ENCODE measurements at regions not wholly inside any gene's neighbourhood (a gene's known extent, or its start where the extent isn't known, plus 50 kb on each side); places are given as distances from the start of the nearest gene placed in this dataset.
"Not testable (repeated sequence)": the region's sequence is repeated elsewhere in the genome, so short reads cannot be mapped to it uniquely, and the experiment has no call there.

- H3K9ac ChIP-seq (ENCODE audit: insufficient read depth in 1 of 2, low read depth in 2 of 2, low read length in 2 of 2); CTCF ChIA-PET (ENCODE audit: low intra/inter-chr PET ratio); DNase-seq (ENCODE audit: extremely low read depth in 1 of 4, low spot score in 3 of 4); H3K4me3 ChIP-seq; H3K79me2 ChIP-seq (ENCODE audit: control insufficient read depth, insufficient read depth, low read length); H3K36me3 ChIP-seq (ENCODE audit: control insufficient read depth, insufficient read depth, low read length); H3K9me1 ChIP-seq (ENCODE audit: control insufficient read depth, insufficient read depth, low read length); FAIRE-seq; H3K27ac ChIP-seq (ENCODE audit: extremely low read depth, low read depth, low read length); H4K20me1 ChIP-seq (replicated peaks; ENCODE audit: control insufficient read depth, insufficient read depth, low read length); ATAC-seq; BruUV-seq (replicated peaks); intact Hi-C loops (cut with micrococcal nuclease); H3K9me3 ChIP-seq (replicated peaks; ENCODE audit: control insufficient read depth, insufficient read depth, low read depth, low read length); H3K4me2 ChIP-seq (ENCODE audit: insufficient read depth, low read length); in situ Hi-C loops (cut with MboI): not testable (repeated sequence)
- peaks cover 6 to 13% of the 10 kb centered on the region in 2 experiments; a peak in 3 of 5 replicates for H3K4me1 ChIP-seq (replicated peaks in 1 of 2; ENCODE audit: control insufficient read depth in 2 of 2, insufficient read depth in 2 of 2, low read length in 2 of 2)
- peaks cover 0 to 20% of the 10 kb centered on the region in 2 experiments for H3K27me3 ChIP-seq (ENCODE audit: control insufficient read depth in 2 of 2, insufficient read depth in 2 of 2, low read length in 2 of 2)
- TF ChIP-seq BCOR (IDR thresholded peaks at IDR 0.05) (0 out of 2 replicates have a peak, but pooled peaks have one; percentile 51), SMARCA5 (IDR thresholded peaks at IDR 0.05) (0 out of 2 replicates have a peak, but pooled peaks have one; percentile 25), ZNF121 (CRISPR knock-in tag; conservative IDR thresholded peaks at IDR 0.05) (peak; percentile 93)
- H2AFZ ChIP-seq (ENCODE audit: low read depth, low read length), result peak overlapping the region; percentile 7; the same call in 1 of the 2 replicates
- POLR2A ChIA-PET, result interaction anchor here (0.6 kb wide), 1 partner anchor 213 kb away, joined by 3 read pairs; no protein-coding TSS in a partner anchor
Observed at GRCh38 chr6:6830686-6831063, 242.2 kb downstream of the LY86 start.

DNA sequence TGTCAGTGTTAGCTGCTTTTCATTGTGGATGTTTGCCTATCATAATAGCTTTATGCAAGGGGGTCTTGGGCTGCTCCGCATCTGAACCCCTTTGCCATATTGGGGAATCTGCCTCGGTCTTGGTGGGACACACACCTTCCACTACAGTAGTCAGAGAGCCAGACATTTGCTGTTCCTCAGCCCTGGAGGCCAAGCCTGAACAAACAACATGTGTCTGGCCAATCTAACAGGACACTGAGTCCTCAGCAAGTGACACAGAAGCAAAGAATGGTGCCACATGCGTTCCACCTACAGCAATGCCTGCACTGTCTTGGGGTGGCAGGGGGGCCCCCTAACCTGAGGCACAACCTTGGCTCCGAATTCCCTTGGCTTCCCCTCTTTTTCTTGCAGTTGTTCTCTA is 243.9 kb downstream of the LY86 start:
- Histone ChIP-seq H3K4me3 (no peak overlapping the region), H2AFZ (ENCODE audit: low read depth, low read length) (peak overlapping the region; percentile 60; the same call in 1 of the 2 replicates), H3K79me2 (ENCODE audit: control insufficient read depth, insufficient read depth, low read length) (no peaks in the 10 kb centered on the region), H4K20me1 (replicated peaks; ENCODE audit: control insufficient read depth, insufficient read depth, low read length) (no peaks in the 10 kb centered on the region), H3K9ac (ENCODE audit: insufficient read depth in 1 of 2, low read depth in 2 of 2, low read length in 2 of 2) (peak overlapping the region in 1 of 2 experiments; percentile 14; a peak in 1 of 4 replicates), H3K4me1 (replicated peaks in 1 of 2; ENCODE audit: control insufficient read depth in 2 of 2, insufficient read depth in 2 of 2, low read length in 2 of 2) (peaks cover 0 to 3% of the 10 kb centered on the region in 2 experiments; a peak in 2 of 5 replicates), H3K9me3 (replicated peaks; ENCODE audit: control insufficient read depth, insufficient read depth, low read depth, low read length) (no peaks in the 10 kb centered on the region), H3K4me2 (ENCODE audit: insufficient read depth, low read length) (no peak overlapping the region), H3K27me3 (ENCODE audit: control insufficient read depth in 2 of 2, insufficient read depth in 2 of 2, low read length in 2 of 2) (peaks cover 2 to 17% of the 10 kb centered on the region in 2 experiments), H3K36me3 (ENCODE audit: control insufficient read depth, insufficient read depth, low read length) (no peaks in the 10 kb centered on the region), H3K9me1 (ENCODE audit: control insufficient read depth, insufficient read depth, low read length) (no peaks in the 10 kb centered on the region), H3K27ac (ENCODE audit: extremely low read depth, low read depth, low read length) (no peak overlapping the region)
- TF ChIP-seq KLF13 (tag; IDR thresholded peaks at IDR 0.05; ENCODE audit: borderline replicate concordance, low read depth), result no peak
- no peak for TF ChIP-seq RNF219 (CRISPR knock-in tag; IDR thresholded peaks at IDR 0.05)
- no peak for TF ChIP-seq HMGN3 (IDR thresholded peaks at IDR 0.05; ENCODE audit: borderline replicate concordance, extremely low read depth, insufficient read length, low read depth, low read length)
- no TSS peak for BruUV-seq (replicated peaks)
- ATAC-seq, result peak; percentile 56
- ChIA-PET POLR2A (interaction anchor here (0.6 kb wide), 1 partner anchor 111 kb away, joined by 3 read pairs; no protein-coding TSS in a partner anchor), CTCF (ENCODE audit: low intra/inter-chr PET ratio) (no interaction called here)
- intact Hi-C loops (cut with micrococcal nuclease), result no loop called here
- DNase-seq (ENCODE audit: extremely low read depth in 1 of 4, low spot score in 3 of 4), result no peak
- 11% methylated on average over 4 of the region's 4 CpGs for WGBS (ENCODE audit: insufficient coverage, low coverage, missing lambda C conversion rate)
- in situ Hi-C loops (cut with MboI), result no loop called here
- FAIRE-seq, result no peak

Data from K562 (cell line).